HFFc6 (cell line): ENCODE measurements at regions not wholly inside any gene's neighbourhood (a gene's known extent, or its start where the extent isn't known, plus 50 kb on each side); places are given as distances from the start of the nearest gene placed in this dataset.

Source experiments
- DNase-seq: peaks from one replicate; pipeline ENCODE4 v3.0.0-alpha.2; 2018
- H3K27ac Mint-ChIP-seq: 2 replicates; pipeline ENCODE4 v1.8.0; 2020; ENCODE audit warnings: mild to moderate bottlenecking, mixed read lengths
- H3K27me3 Mint-ChIP-seq: 2 replicates; pipeline ENCODE4 v1.8.0; 2021; ENCODE audit warnings: mild to moderate bottlenecking, moderate library complexity, mixed read lengths; ENCODE audit not compliant: insufficient read depth
- H3K36me3 Mint-ChIP-seq: 2 replicates; pipeline ENCODE4 v1.8.0; 2021; ENCODE audit warnings: low read depth, mixed read lengths
- H3K4me1 Mint-ChIP-seq: 2 replicates; pipeline ENCODE4 v1.8.0; 2020; ENCODE audit warnings: low read depth, mixed read lengths
- H3K4me3 Mint-ChIP-seq: 2 replicates; pipeline ENCODE4 v1.8.0; 2020; ENCODE audit warnings: mild to moderate bottlenecking, moderate library complexity, mixed read lengths
- H3K9me3 Mint-ChIP-seq: 2 replicates; pipeline ENCODE4 v1.8.0; 2020; ENCODE audit warnings: mild to moderate bottlenecking, mixed read lengths
- CTCF ChIP-seq: fragments of 200-600 bp; sonication (generic); IDR thresholded peaks from 2 replicates; pipeline ENCODE4 v1.5.0; 2021; ENCODE audit warnings: antibody characterized with exemption, mild to moderate bottlenecking

GRCh38 chr11:92536883-92537282 lies 312.3 kb downstream of the FAT3 start:
- Mint-ChIP-seq H3K27ac (no peak overlapping the region), H3K9me3 (peaks cover 5% of the 10 kb centered on the region), H3K4me3 (no peak overlapping the region), H3K36me3 (no peaks in the 10 kb centered on the region), H3K4me1 (no peaks in the 10 kb centered on the region), H3K27me3 (no peaks in the 10 kb centered on the region)
- DNase-seq: no peak
- no peak for TF ChIP-seq CTCF

GRCh38 chr11:92540096-92540495 lies 315.5 kb downstream of the FAT3 start:
- no peak for TF ChIP-seq CTCF
- no peaks in the 10 kb centered on the region for H3K36me3 Mint-ChIP-seq
- H3K27ac Mint-ChIP-seq: no peak overlapping the region
- no peak for DNase-seq
- H3K9me3 Mint-ChIP-seq: peaks cover 4% of the 10 kb centered on the region
- no peaks in the 10 kb centered on the region; the same call in 1 of the 2 replicates for H3K27me3 Mint-ChIP-seq
- H3K4me3 Mint-ChIP-seq: no peak overlapping the region
- no peaks in the 10 kb centered on the region for H3K4me1 Mint-ChIP-seq

GRCh38 chr11:92545906-92546471 lies 321.4 kb downstream of the FAT3 start:
- no peak for DNase-seq
- Mint-ChIP-seq H3K4me1 (no peaks in the 10 kb centered on the region), H3K27ac (no peak overlapping the region), H3K27me3 (peaks cover 4% of the 10 kb centered on the region; the same call in 1 of the 2 replicates), H3K4me3 (no peak overlapping the region), H3K9me3 (peaks cover 12% of the 10 kb centered on the region), H3K36me3 (no peaks in the 10 kb centered on the region)
- no peak for TF ChIP-seq CTCF

- no peak for DNase-seq
- TF ChIP-seq CTCF: no peak
- peaks cover 16% of the 10 kb centered on the region for H3K9me3 Mint-ChIP-seq
- no peak overlapping the region for H3K27ac Mint-ChIP-seq
- no peak overlapping the region for H3K4me3 Mint-ChIP-seq
- H3K4me1 Mint-ChIP-seq: no peaks in the 10 kb centered on the region
- no peaks in the 10 kb centered on the region for H3K36me3 Mint-ChIP-seq
- H3K27me3 Mint-ChIP-seq: peaks cover 4% of the 10 kb centered on the region; the same call in 1 of the 2 replicates
Measured at GRCh38 chr11:92546603-92547002, 322.0 kb downstream of the FAT3 start.

- no peak overlapping the region for H3K4me3 Mint-ChIP-seq
- TF ChIP-seq CTCF: no peak
- H3K36me3 Mint-ChIP-seq: no peaks in the 10 kb centered on the region
- H3K4me1 Mint-ChIP-seq: no peaks in the 10 kb centered on the region
- no peak for DNase-seq
- no peak overlapping the region for H3K27ac Mint-ChIP-seq
- peaks cover 4% of the 10 kb centered on the region; the same call in 1 of the 2 replicates for H3K27me3 Mint-ChIP-seq
- H3K9me3 Mint-ChIP-seq: peaks cover 17% of the 10 kb centered on the region; the same call in 1 of the 2 replicates
Measured at GRCh38 chr11:92550411-92550810, 325.8 kb downstream of the FAT3 start.
